ENCODE measurements at regions not wholly inside any gene's neighbourhood (a gene's known extent, or its start where the extent isn't known, plus 50 kb on each side); places are given as distances from the start of the nearest gene placed in this dataset.

- H3K4me3 Mint-ChIP-seq = no peak overlapping the region
- H3K36me3 Mint-ChIP-seq (ENCODE audit: low read depth) = no peaks in the 10 kb centered on the region
- no peaks in the 10 kb centered on the region for H3K9me3 Mint-ChIP-seq
- peaks cover under 1% of the 10 kb centered on the region for H3K27me3 Mint-ChIP-seq (ENCODE audit: low read depth)
- no peak overlapping the region for H3K27ac Mint-ChIP-seq
- no peaks in the 10 kb centered on the region for H3K4me1 Mint-ChIP-seq (ENCODE audit: low read depth)
Measured at GRCh38 chr5:74233091-74233490, 407.4 kb downstream of the ENC1 start.

- no peak overlapping the region for H3K4me3 Mint-ChIP-seq
- no peaks in the 10 kb centered on the region for H3K36me3 Mint-ChIP-seq (ENCODE audit: low read depth)
- H3K4me1 Mint-ChIP-seq (ENCODE audit: low read depth) = no peaks in the 10 kb centered on the region
- no peaks in the 10 kb centered on the region for H3K27me3 Mint-ChIP-seq (ENCODE audit: low read depth)
- H3K9me3 Mint-ChIP-seq = no peaks in the 10 kb centered on the region
- H3K27ac Mint-ChIP-seq = no peak overlapping the region
Measured at GRCh38 chr5:74232276-74232675, 408.3 kb downstream of the ENC1 start.

- H3K27ac Mint-ChIP-seq = no peak overlapping the region
- no peaks in the 10 kb centered on the region for H3K36me3 Mint-ChIP-seq (ENCODE audit: low read depth)
- no peaks in the 10 kb centered on the region for H3K4me1 Mint-ChIP-seq (ENCODE audit: low read depth)
- no peaks in the 10 kb centered on the region for H3K9me3 Mint-ChIP-seq
- H3K27me3 Mint-ChIP-seq (ENCODE audit: low read depth) = no peaks in the 10 kb centered on the region
- no peak overlapping the region for H3K4me3 Mint-ChIP-seq
Measured at GRCh38 chr5:74231697-74232096, 408.8 kb downstream of the ENC1 start.

- H3K4me1 Mint-ChIP-seq (ENCODE audit: low read depth) = no peaks in the 10 kb centered on the region
- H3K9me3 Mint-ChIP-seq = no peaks in the 10 kb centered on the region
- H3K27me3 Mint-ChIP-seq (ENCODE audit: low read depth) = no peaks in the 10 kb centered on the region
Measured at GRCh38 chr5:74226716-74227485, 413.6 kb downstream of the ENC1 start.

GRCh38 chr5:74225587-74225986 lies 414.9 kb downstream of the ENC1 start:
- no peak overlapping the region for H3K27ac Mint-ChIP-seq
- no peaks in the 10 kb centered on the region for H3K27me3 Mint-ChIP-seq (ENCODE audit: low read depth)
- no peaks in the 10 kb centered on the region for H3K9me3 Mint-ChIP-seq
- no peaks in the 10 kb centered on the region for H3K36me3 Mint-ChIP-seq (ENCODE audit: low read depth)
- H3K4me1 Mint-ChIP-seq (ENCODE audit: low read depth) = no peaks in the 10 kb centered on the region
- H3K4me3 Mint-ChIP-seq = no peak overlapping the region

More at GRCh38 chr5:74226716-74227485, 413.6 kb downstream of the ENC1 start:
- H3K27ac Mint-ChIP-seq = no peak overlapping the region
- H3K36me3 Mint-ChIP-seq (ENCODE audit: low read depth) = no peaks in the 10 kb centered on the region
- H3K4me3 Mint-ChIP-seq = no peak overlapping the region

GRCh38 chr5:74224331-74224730 lies 416.2 kb downstream of the ENC1 start:
- no peak overlapping the region for H3K4me3 Mint-ChIP-seq
- no peak overlapping the region for H3K27ac Mint-ChIP-seq
- no peaks in the 10 kb centered on the region for H3K36me3 Mint-ChIP-seq (ENCODE audit: low read depth)
- H3K9me3 Mint-ChIP-seq = no peaks in the 10 kb centered on the region
- no peaks in the 10 kb centered on the region for H3K4me1 Mint-ChIP-seq (ENCODE audit: low read depth)
- no peaks in the 10 kb centered on the region for H3K27me3 Mint-ChIP-seq (ENCODE audit: low read depth)

GRCh38 chr5:74222806-74223205 lies 417.7 kb downstream of the ENC1 start:
- H3K4me3 Mint-ChIP-seq = no peak overlapping the region
- H3K36me3 Mint-ChIP-seq (ENCODE audit: low read depth) = no peaks in the 10 kb centered on the region
- no peaks in the 10 kb centered on the region for H3K27me3 Mint-ChIP-seq (ENCODE audit: low read depth)
- no peaks in the 10 kb centered on the region for H3K4me1 Mint-ChIP-seq (ENCODE audit: low read depth)
- no peaks in the 10 kb centered on the region for H3K9me3 Mint-ChIP-seq
- no peak overlapping the region for H3K27ac Mint-ChIP-seq

GRCh38 chr5:74221413-74221812 lies 419.1 kb downstream of the ENC1 start:
- Mint-ChIP-seq H3K9me3 (no peaks in the 10 kb centered on the region), H3K4me1 (ENCODE audit: low read depth) (no peaks in the 10 kb centered on the region), H3K4me3 (no peak overlapping the region), H3K27me3 (ENCODE audit: low read depth) (peaks cover 3% of the 10 kb centered on the region), H3K36me3 (ENCODE audit: low read depth) (no peaks in the 10 kb centered on the region), H3K27ac (no peak overlapping the region)

- Mint-ChIP-seq H3K36me3 (ENCODE audit: low read depth) (no peaks in the 10 kb centered on the region), H3K27ac (no peak overlapping the region), H3K4me3 (no peak overlapping the region), H3K9me3 (no peaks in the 10 kb centered on the region), H3K4me1 (ENCODE audit: low read depth) (no peaks in the 10 kb centered on the region), H3K27me3 (ENCODE audit: low read depth) (peaks cover 4% of the 10 kb centered on the region)
Measured at GRCh38 chr5:74216012-74216411, 424.5 kb downstream of the ENC1 start.

- Mint-ChIP-seq H3K4me3 (no peak overlapping the region), H3K4me1 (ENCODE audit: low read depth) (no peaks in the 10 kb centered on the region), H3K27me3 (ENCODE audit: low read depth) (peaks cover 4% of the 10 kb centered on the region), H3K9me3 (no peaks in the 10 kb centered on the region), H3K27ac (no peak overlapping the region), H3K36me3 (ENCODE audit: low read depth) (no peaks in the 10 kb centered on the region)
Measured at GRCh38 chr5:74212336-74212735, 428.2 kb downstream of the ENC1 start.

GRCh38 chr5:74209571-74209970 lies 431.0 kb downstream of the ENC1 start:
- Mint-ChIP-seq H3K27me3 (ENCODE audit: low read depth) (peaks cover 4% of the 10 kb centered on the region), H3K36me3 (ENCODE audit: low read depth) (no peaks in the 10 kb centered on the region), H3K4me1 (ENCODE audit: low read depth) (no peaks in the 10 kb centered on the region), H3K27ac (no peak overlapping the region), H3K4me3 (no peak overlapping the region), H3K9me3 (no peaks in the 10 kb centered on the region)

- Mint-ChIP-seq H3K27ac (no peak overlapping the region), H3K36me3 (ENCODE audit: low read depth) (no peaks in the 10 kb centered on the region), H3K4me3 (no peak overlapping the region), H3K27me3 (ENCODE audit: low read depth) (peaks cover 4% of the 10 kb centered on the region), H3K4me1 (ENCODE audit: low read depth) (no peaks in the 10 kb centered on the region), H3K9me3 (no peaks in the 10 kb centered on the region)
Measured at GRCh38 chr5:74206579-74207550, 433.7 kb downstream of the ENC1 start.

- Mint-ChIP-seq H3K27ac (no peak overlapping the region), H3K9me3 (no peaks in the 10 kb centered on the region), H3K27me3 (ENCODE audit: low read depth) (peaks cover 4% of the 10 kb centered on the region), H3K4me3 (no peak overlapping the region), H3K36me3 (ENCODE audit: low read depth) (no peaks in the 10 kb centered on the region), H3K4me1 (ENCODE audit: low read depth) (no peaks in the 10 kb centered on the region)
Measured at GRCh38 chr5:74205767-74206578, 434.6 kb downstream of the ENC1 start.

- Mint-ChIP-seq H3K27me3 (ENCODE audit: low read depth) (peaks cover 2% of the 10 kb centered on the region), H3K27ac (no peak overlapping the region), H3K9me3 (no peaks in the 10 kb centered on the region), H3K4me3 (no peak overlapping the region), H3K36me3 (ENCODE audit: low read depth) (no peaks in the 10 kb centered on the region), H3K4me1 (ENCODE audit: low read depth) (no peaks in the 10 kb centered on the region)
Measured at GRCh38 chr5:74201334-74202081, 439.0 kb downstream of the ENC1 start.
